Natural killer cell (primary cell): ENCODE measurements at regions not wholly inside any gene's neighbourhood (a gene's known extent, or its start where the extent isn't known, plus 50 kb on each side); places are given as distances from the start of the nearest gene placed in this dataset.

ENCODE experiments used
- ATAC-seq, 3 donors: fragments of 150-1000 bp in 2 of 3; fragments of 200-7000 bp in 1 of 3; cut with Tn5 transposase; 1 replicate in 1 of 3; 2 replicates in 2 of 3; pipeline ENCODE4 v1.10.0; 2021; ENCODE audit warnings: mild to moderate bottlenecking in 2 of 3, moderate library complexity in 2 of 3
- DNase-seq, 2 donors: peaks; one replicate each; pipeline versions ENCODE4 v3.0.0 to v3.0.0-alpha.2; 2013 to 2021; ENCODE audit warnings: mixed read lengths in 1 of 2
- H3K27ac ChIP-seq: one replicate; pipeline ENCODE4 v1.5.1; 2013; ENCODE audit warnings: mild to moderate bottlenecking, low read length
- H3K27me3 ChIP-seq: one replicate; pipeline ENCODE4 v1.6.1; 2013; ENCODE audit warnings: low read length; ENCODE audit not compliant: control insufficient read depth, insufficient read depth
- H3K36me3 ChIP-seq: one replicate; pipeline ENCODE4 v1.6.1; 2013; ENCODE audit warnings: low read length; ENCODE audit not compliant: control insufficient read depth, insufficient read depth
- H3K4me1 ChIP-seq: one replicate; pipeline ENCODE4 v1.6.1; 2013; ENCODE audit warnings: low read length; ENCODE audit not compliant: control insufficient read depth, insufficient read depth
- H3K4me3 ChIP-seq: one replicate; pipeline ENCODE4 v1.5.1; 2013; ENCODE audit warnings: low read length
- H3K9me3 ChIP-seq: one replicate; pipeline ENCODE4 v1.6.1; 2013; ENCODE audit warnings: low read length; ENCODE audit not compliant: control insufficient read depth, insufficient read depth
- H3K27ac Mint-ChIP-seq, 2 donors: one replicate each; pipeline ENCODE4 v1.8.0; 2022; ENCODE audit warnings: mild to moderate bottlenecking in 2 of 2, mixed read lengths in 2 of 2, moderate library complexity in 1 of 2
- H3K27me3 Mint-ChIP-seq, 2 donors: one replicate each; pipeline ENCODE4 v1.8.0; 2022; ENCODE audit warnings: low read depth in 2 of 2, mixed read lengths in 2 of 2
- H3K36me3 Mint-ChIP-seq: one replicate; pipeline ENCODE4 v1.8.0; 2022; ENCODE audit warnings: mixed read lengths
- H3K4me1 Mint-ChIP-seq, 2 donors: one replicate each; pipeline ENCODE4 v1.8.0; 2022; ENCODE audit warnings: mixed read lengths in 2 of 2
- H3K4me3 Mint-ChIP-seq: one replicate; pipeline ENCODE4 v1.8.0; 2022; ENCODE audit warnings: mild to moderate bottlenecking, moderate library complexity, mixed read lengths
- H3K9me3 Mint-ChIP-seq, 2 donors: one replicate each; pipeline ENCODE4 v1.8.0; 2022; ENCODE audit warnings: mixed read lengths in 2 of 2
- CTCF ChIP-seq: fragments of 200-600 bp; IDR thresholded peaks from one replicate; pipeline ENCODE4 v1.8.0; 2022; ENCODE audit warnings: antibody characterized with exemption
- WGBS: methylation state at CpG from one replicate; pipeline ENCODE4 v1.1.7; 2013; ENCODE audit warnings: missing lambda C conversion rate; ENCODE audit not compliant: insufficient coverage; 5-methylcytosine and 5-hydroxymethylcytosine counted together
- intact Hi-C: fragments of 100-400 bp; cut with micrococcal nuclease; formaldehyde crosslinking; loops from one replicate; pipeline ENCODE4 v1.14.2; 2022

GRCh38 chr20:5400164-5400762, 83.5 kb upstream of the PROKR2 start:
- TF ChIP-seq CTCF, result no peak

GRCh38 chr20:5397393-5397792, 80.6 kb upstream of the PROKR2 start:
- no peaks in the 10 kb centered on the region for H3K4me1 ChIP-seq
- DNase-seq, result no peak
- Mint-ChIP-seq H3K4me1 (no peaks in the 10 kb centered on the region), H3K27me3 (peaks cover 15 to 49% of the 10 kb centered on the region in 2 donors), H3K4me3 (no peak overlapping the region), H3K27ac (no peak overlapping the region), H3K9me3 (no peaks in the 10 kb centered on the region), H3K36me3 (no peaks in the 10 kb centered on the region)
- H3K9me3 ChIP-seq, result no peaks in the 10 kb centered on the region
- H3K36me3 ChIP-seq, result no peaks in the 10 kb centered on the region
- no peak overlapping the region for H3K27ac ChIP-seq
- WGBS, result 88% methylated on average over 2 of the region's 2 CpGs
- H3K27me3 ChIP-seq, result no peaks in the 10 kb centered on the region
- H3K4me3 ChIP-seq, result no peak overlapping the region
- no peak for ATAC-seq
- TF ChIP-seq CTCF, result no peak
- intact Hi-C loops, result no loop called here

More at GRCh38 chr20:5400164-5400762, 83.5 kb upstream of the PROKR2 start:
- Histone ChIP-seq H3K4me1 (no peaks in the 10 kb centered on the region), H3K36me3 (no peaks in the 10 kb centered on the region), H3K9me3 (no peaks in the 10 kb centered on the region), H3K27ac (no peak overlapping the region), H3K4me3 (no peak overlapping the region), H3K27me3 (no peaks in the 10 kb centered on the region)
- no peak overlapping the region for H3K4me3 Mint-ChIP-seq
- H3K9me3 Mint-ChIP-seq, result peaks cover 0 to 4% of the 10 kb centered on the region in 2 donors
- intact Hi-C loops, result no loop called here
- no peak for DNase-seq
- H3K27me3 Mint-ChIP-seq, result peaks cover 15 to 31% of the 10 kb centered on the region in 2 donors
- H3K4me1 Mint-ChIP-seq, result no peaks in the 10 kb centered on the region
- no peak for ATAC-seq
- 24% methylated on average over 1 of the region's 1 CpG for WGBS
- H3K36me3 Mint-ChIP-seq, result no peaks in the 10 kb centered on the region
- H3K27ac Mint-ChIP-seq, result no peak overlapping the region

GRCh38 chr20:5395932-5396727, 79.4 kb upstream of the PROKR2 start:
- intact Hi-C loops, result no loop called here
- Histone ChIP-seq H3K27me3 (no peaks in the 10 kb centered on the region), H3K9me3 (no peaks in the 10 kb centered on the region), H3K27ac (no peak overlapping the region), H3K36me3 (no peaks in the 10 kb centered on the region), H3K4me1 (no peaks in the 10 kb centered on the region), H3K4me3 (no peak overlapping the region)
- TF ChIP-seq CTCF, result no peak
- no peak for ATAC-seq
- Mint-ChIP-seq H3K27me3 (peaks cover 16 to 51% of the 10 kb centered on the region in 2 donors), H3K9me3 (no peaks in the 10 kb centered on the region), H3K27ac (no peak overlapping the region), H3K4me3 (no peak overlapping the region), H3K4me1 (no peaks in the 10 kb centered on the region), H3K36me3 (no peaks in the 10 kb centered on the region)
- 75% methylated on average over 8 of the region's 9 CpGs for WGBS
- no peak for DNase-seq
